Mesendoderm (in vitro differentiated cells): ENCODE measurements at regions not wholly inside any gene's neighbourhood (a gene's known extent, or its start where the extent isn't known, plus 50 kb on each side); places are given as distances from the start of the nearest gene placed in this dataset.

Experiments
- DNase-seq: peaks from one replicate; pipeline ENCODE4 v3.0.0; 2013
- H2AK5ac ChIP-seq: 2 replicates; pipeline ENCODE4 v1.6.1; 2013; ENCODE audit warnings: low read length, inconsistent platforms
- H2BK120ac ChIP-seq: 2 replicates; pipeline ENCODE4 v1.6.1; 2013; ENCODE audit warnings: low read depth, mild to moderate bottlenecking, low read length, moderate library complexity, mixed read lengths
- H2BK15ac ChIP-seq: replicated peaks from 2 replicates; pipeline ENCODE4 v1.6.1; 2013; ENCODE audit warnings: low read depth, mild to moderate bottlenecking, moderate library complexity
- H2BK5ac ChIP-seq: 2 replicates; pipeline ENCODE4 v1.6.1; 2013; ENCODE audit warnings: low read length, inconsistent platforms
- H3K18ac ChIP-seq: 2 replicates; pipeline ENCODE4 v1.6.1; 2013; ENCODE audit warnings: mild to moderate bottlenecking, low read length, mixed read lengths
- H3K23ac ChIP-seq: one replicate; pipeline ENCODE4 v1.6.1; 2013; ENCODE audit warnings: low read length
- H3K27ac ChIP-seq: 2 replicates; pipeline ENCODE4 v1.5.1; 2013; ENCODE audit warnings: low read depth, mild to moderate bottlenecking, inconsistent platforms, low read length, moderate library complexity
- H3K27me3 ChIP-seq: 2 replicates; pipeline ENCODE4 v1.6.1; 2013; ENCODE audit warnings: low read length, control low read depth, mild to moderate bottlenecking, inconsistent platforms; ENCODE audit not compliant: insufficient read depth, poor library complexity
- H3K36me3 ChIP-seq: 2 replicates; pipeline ENCODE4 v1.6.1; 2013; ENCODE audit warnings: low read length, inconsistent platforms; ENCODE audit not compliant: control insufficient read depth, insufficient read depth
- H3K4ac ChIP-seq: one replicate; pipeline ENCODE4 v1.6.1; 2013; ENCODE audit warnings: low read depth, mild to moderate bottlenecking, low read length, moderate library complexity
- H3K4me1 ChIP-seq: 2 replicates; pipeline ENCODE4 v1.6.1; 2013; ENCODE audit warnings: low read depth, low read length, inconsistent platforms; ENCODE audit not compliant: control insufficient read depth
- H3K4me2 ChIP-seq: 2 replicates; pipeline ENCODE4 v1.6.1; 2013; ENCODE audit warnings: low read length
- H3K4me3 ChIP-seq: 2 replicates; pipeline ENCODE4 v1.5.1; 2013; ENCODE audit warnings: mild to moderate bottlenecking, low read length
- H3K56ac ChIP-seq: one replicate; pipeline ENCODE4 v1.6.1; 2013; ENCODE audit warnings: low read length
- H3K79me1 ChIP-seq: 2 replicates; pipeline ENCODE4 v1.6.1; 2013; ENCODE audit warnings: low read length, inconsistent platforms
- H3K79me2 ChIP-seq: 2 replicates; pipeline ENCODE4 v1.6.1; 2013; ENCODE audit warnings: mild to moderate bottlenecking, low read length; ENCODE audit not compliant: control insufficient read depth, insufficient read depth
- H3K9ac ChIP-seq: 2 replicates; pipeline ENCODE4 v1.6.1; 2013; ENCODE audit warnings: low read length, inconsistent platforms
- H4K5ac ChIP-seq: one replicate; pipeline ENCODE4 v1.6.1; 2013; ENCODE audit warnings: low read length
- H4K8ac ChIP-seq: one replicate; pipeline ENCODE4 v1.6.1; 2013; ENCODE audit warnings: low read depth, mild to moderate bottlenecking, control low read depth, low read length, moderate library complexity
- WGBS: extraction: QIAGEN DNeasy Blood & Tissue Kit; methylation state at CpG from one replicate; pipeline ENCODE4 v1.1.7; 2013; ENCODE audit warnings: low lambda C conversion rate, missing lambda C conversion rate; ENCODE audit not compliant: insufficient coverage; ENCODE audit errors: extremely low coverage; 5-methylcytosine and 5-hydroxymethylcytosine counted together

DNA sequence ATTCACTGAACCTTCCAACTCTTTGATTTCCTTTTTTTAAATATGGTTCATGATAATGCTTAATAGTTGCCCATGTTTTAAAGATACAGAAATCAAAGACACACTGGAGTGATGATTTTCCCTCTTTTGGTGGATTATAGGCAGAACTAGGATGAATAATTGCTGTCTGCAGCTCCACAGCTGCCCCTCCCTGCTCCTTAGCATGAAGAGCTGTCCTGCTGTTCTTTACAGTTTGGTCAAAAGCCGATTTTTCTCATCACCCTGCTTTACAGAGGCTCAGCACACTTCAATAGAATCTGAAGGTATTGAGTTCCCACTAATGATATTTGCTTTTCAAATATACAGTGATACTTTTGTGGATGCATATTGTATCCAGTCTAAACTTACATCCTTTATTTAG is 202.6 kb downstream of the AASDHPPT start:
- DNase-seq, result no peak
- no peak overlapping the region for H3K27ac ChIP-seq

DNA sequence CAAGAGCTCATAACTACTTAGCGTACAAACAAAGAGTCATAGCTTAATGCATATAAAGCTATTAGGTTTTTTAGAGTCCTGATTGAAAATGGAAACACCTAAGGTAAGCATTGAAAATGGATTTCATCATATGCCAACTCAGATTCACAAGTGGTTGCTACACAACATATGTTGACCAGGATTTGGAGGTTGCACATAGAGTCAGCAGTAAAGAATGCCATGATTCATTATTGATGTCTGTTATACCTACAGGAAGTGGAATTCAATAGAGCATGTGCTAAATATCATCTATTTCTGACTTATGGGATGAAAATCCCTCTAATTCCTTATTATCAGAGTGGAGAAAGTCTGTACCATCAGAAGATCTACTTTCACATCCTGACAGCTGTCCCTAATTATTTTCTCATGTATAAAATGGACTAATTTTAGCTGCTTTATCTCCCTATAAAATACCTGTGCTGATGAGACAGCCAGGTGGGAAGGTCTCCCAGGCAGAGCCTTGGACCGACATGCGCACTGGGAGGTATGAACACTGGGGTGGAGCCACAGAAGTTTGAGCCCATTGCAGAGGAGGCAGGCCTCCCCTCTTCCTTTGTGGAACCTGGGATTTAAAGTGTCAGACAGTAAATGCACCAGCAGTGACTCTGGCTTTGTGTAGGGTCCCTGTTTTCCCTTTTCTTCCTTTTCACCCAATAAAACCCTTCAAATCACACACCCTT is 204.2 kb downstream of the AASDHPPT start:
- no peaks in the 10 kb centered on the region for H3K27me3 ChIP-seq
- H2BK15ac ChIP-seq, result no peak overlapping the region
- no peak for DNase-seq

More for the DNA sequence above, 202.6 kb downstream of the AASDHPPT start:
- Histone ChIP-seq H3K23ac (no peak overlapping the region), H3K4me3 (no peak overlapping the region), H2BK15ac (no peak overlapping the region), H3K4me2 (no peak overlapping the region), H4K8ac (no peak overlapping the region), H3K27me3 (no peaks in the 10 kb centered on the region), H2BK5ac (no peak overlapping the region), H3K9ac (no peak overlapping the region), H3K79me1 (no peaks in the 10 kb centered on the region), H2AK5ac (no peak overlapping the region), H3K4ac (no peak overlapping the region), H4K5ac (no peak overlapping the region), H3K4me1 (no peaks in the 10 kb centered on the region), H3K56ac (no peak overlapping the region), H3K18ac (no peak overlapping the region), H3K79me2 (no peaks in the 10 kb centered on the region), H3K36me3 (no peaks in the 10 kb centered on the region), H2BK120ac (no peak overlapping the region)
- WGBS, result no CpG with 5 or more reads among the region's 1 CpG

DNA sequence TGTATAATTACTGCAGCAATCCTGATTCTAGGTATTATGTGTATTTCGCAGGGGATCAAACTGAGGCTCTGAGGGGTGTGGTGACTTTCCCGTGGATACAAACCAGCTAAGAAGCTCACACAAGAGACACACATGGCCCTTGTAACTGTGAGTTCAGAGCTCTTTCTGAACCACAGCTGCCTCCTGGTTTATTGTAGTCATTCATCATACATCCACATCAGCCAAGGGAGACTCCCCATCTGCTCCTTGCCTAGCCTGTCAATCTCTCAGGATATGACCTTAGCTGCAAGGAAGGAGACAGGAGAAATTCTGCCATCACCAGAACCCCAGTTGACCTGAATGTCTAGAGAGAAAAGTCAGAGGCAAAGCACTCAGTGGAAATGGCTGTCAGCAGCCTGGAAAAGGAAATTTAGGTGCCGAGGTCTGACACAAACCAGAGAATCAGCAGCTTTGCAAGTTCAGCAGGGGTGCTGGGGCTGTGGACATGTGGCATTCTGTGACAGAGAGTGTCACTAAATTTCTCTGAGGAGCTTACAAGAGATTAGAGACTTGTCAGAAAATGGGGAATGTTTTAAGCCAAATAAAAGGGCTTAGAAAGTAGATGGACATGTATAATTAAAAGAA is 209.5 kb downstream of the AASDHPPT start:
- Histone ChIP-seq H3K79me1 (no peaks in the 10 kb centered on the region), H2BK15ac (no peak overlapping the region), H3K27me3 (no peaks in the 10 kb centered on the region), H3K23ac (no peak overlapping the region), H2BK5ac (no peak overlapping the region), H3K9ac (no peak overlapping the region), H3K27ac (no peak overlapping the region), H2AK5ac (no peak overlapping the region), H2BK120ac (no peak overlapping the region), H3K79me2 (no peaks in the 10 kb centered on the region), H3K4ac (no peak overlapping the region), H3K36me3 (no peaks in the 10 kb centered on the region), H3K4me3 (no peak overlapping the region), H3K4me2 (no peak overlapping the region), H4K8ac (no peak overlapping the region), H3K18ac (no peak overlapping the region), H3K4me1 (no peaks in the 10 kb centered on the region), H3K56ac (no peak overlapping the region), H4K5ac (no peak overlapping the region)
- no CpG with 5 or more reads among the region's 3 CpGs for WGBS
- DNase-seq, result peak; percentile 78

More for the DNA sequence above, 204.2 kb downstream of the AASDHPPT start:
- Histone ChIP-seq H3K4ac (no peak overlapping the region), H2AK5ac (no peak overlapping the region), H2BK5ac (no peak overlapping the region), H4K8ac (no peak overlapping the region), H3K79me1 (no peaks in the 10 kb centered on the region), H3K9ac (no peak overlapping the region), H4K5ac (no peak overlapping the region), H3K18ac (no peak overlapping the region), H3K36me3 (no peaks in the 10 kb centered on the region), H3K4me3 (no peak overlapping the region), H3K4me1 (no peaks in the 10 kb centered on the region), H3K79me2 (no peaks in the 10 kb centered on the region), H3K27ac (no peak overlapping the region), H3K56ac (no peak overlapping the region), H3K23ac (no peak overlapping the region), H3K4me2 (no peak overlapping the region), H2BK120ac (no peak overlapping the region)
- WGBS, result no CpG with 5 or more reads among the region's 3 CpGs

DNA sequence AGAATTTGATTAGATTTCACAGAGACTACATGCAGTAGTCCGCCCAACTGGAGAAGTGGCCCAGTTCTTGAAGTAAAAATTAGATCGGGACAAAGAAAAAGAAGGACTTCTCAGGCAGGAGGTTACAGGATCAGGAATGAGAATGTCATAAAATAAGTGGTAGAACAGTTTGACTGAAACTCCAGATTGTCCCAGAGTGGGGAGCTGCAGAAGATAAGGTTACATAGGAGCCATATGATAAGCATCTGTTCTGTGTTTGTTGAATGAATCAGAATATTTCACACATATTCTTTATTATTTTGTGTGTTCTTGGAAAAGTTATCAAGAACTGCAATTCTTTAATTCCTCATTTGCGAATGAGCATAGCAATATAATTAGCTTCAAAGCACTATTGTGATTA is 210.6 kb downstream of the AASDHPPT start:
- Histone ChIP-seq H3K56ac (no peak overlapping the region), H3K18ac (no peak overlapping the region), H2BK15ac (no peak overlapping the region), H3K4me1 (no peaks in the 10 kb centered on the region), H3K4me3 (no peak overlapping the region), H2BK120ac (no peak overlapping the region), H2AK5ac (no peak overlapping the region), H3K79me1 (no peaks in the 10 kb centered on the region), H3K79me2 (no peaks in the 10 kb centered on the region), H3K9ac (no peak overlapping the region), H3K4ac (no peak overlapping the region), H3K23ac (no peak overlapping the region), H3K4me2 (no peak overlapping the region), H2BK5ac (no peak overlapping the region), H3K27ac (no peak overlapping the region), H3K27me3 (no peaks in the 10 kb centered on the region), H3K36me3 (no peaks in the 10 kb centered on the region), H4K8ac (no peak overlapping the region), H4K5ac (no peak overlapping the region)
- WGBS, result no CpG with 5 or more reads among the region's 3 CpGs
- DNase-seq, result no peak

DNA sequence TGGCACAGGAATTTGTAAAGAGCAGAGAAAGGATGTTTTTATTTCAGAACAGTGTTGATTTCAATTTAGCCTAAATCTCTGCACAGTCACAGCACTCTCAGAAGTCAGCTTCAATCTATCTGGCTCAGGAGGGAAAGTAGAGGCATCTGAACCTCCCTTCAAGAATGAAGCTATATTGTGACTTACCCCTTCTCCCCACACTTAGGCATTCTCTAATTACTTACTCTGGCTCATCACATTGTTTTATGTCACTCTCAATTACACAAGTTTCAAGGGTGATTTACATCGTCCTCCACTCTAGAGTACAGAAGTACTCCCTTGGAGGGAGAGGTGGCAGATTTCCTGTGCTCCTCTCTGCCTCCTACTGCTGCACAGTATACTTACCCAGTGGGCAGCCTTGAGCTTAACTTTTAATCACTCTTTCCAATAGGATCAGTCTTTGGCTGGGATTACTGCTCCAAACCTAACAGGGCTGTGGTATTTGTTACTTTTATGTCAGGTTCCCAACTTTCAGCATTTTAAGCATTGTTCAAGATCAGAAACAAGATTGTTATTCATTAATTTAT is 211.4 kb downstream of the AASDHPPT start:
- H2BK15ac ChIP-seq, result no peak overlapping the region
- no peak overlapping the region for H3K9ac ChIP-seq
- no peak overlapping the region for H3K56ac ChIP-seq
- H4K8ac ChIP-seq, result no peak overlapping the region
- no peak overlapping the region for H3K4me3 ChIP-seq
- H3K27me3 ChIP-seq, result no peaks in the 10 kb centered on the region
- H3K23ac ChIP-seq, result no peak overlapping the region
- H3K4ac ChIP-seq, result no peak overlapping the region
- no peaks in the 10 kb centered on the region for H3K36me3 ChIP-seq
- peak; percentile 48 for DNase-seq
- no peaks in the 10 kb centered on the region for H3K79me2 ChIP-seq
- H3K79me1 ChIP-seq, result no peaks in the 10 kb centered on the region
- no peak overlapping the region for H2AK5ac ChIP-seq
- no CpG with 5 or more reads among the region's 1 CpG for WGBS
- H4K5ac ChIP-seq, result no peak overlapping the region
- no peak overlapping the region for H2BK5ac ChIP-seq
- H3K27ac ChIP-seq, result no peak overlapping the region
- no peak overlapping the region for H3K18ac ChIP-seq
- H2BK120ac ChIP-seq, result no peak overlapping the region
- no peak overlapping the region for H3K4me2 ChIP-seq
- H3K4me1 ChIP-seq, result no peaks in the 10 kb centered on the region
